GM19467 (cell line): ENCODE measurements at regions not wholly inside any gene's neighbourhood (a gene's known extent, or its start where the extent isn't known, plus 50 kb on each side); places are given as distances from the start of the nearest gene placed in this dataset.

Experiments
- ATAC-seq: cut with Tn5 transposase; IDR thresholded peaks from one replicate; pipeline ENCODE4 v1.9.1; 2021; ENCODE audit warnings: mild to moderate bottlenecking, moderate library complexity; ENCODE audit not compliant: unreplicated experiment

- no peak for ATAC-seq
Observed at GRCh38 chr9:13665418-13666066, 386.1 kb upstream of the MPDZ start.

GRCh38 chr9:13661014-13661413 is 381.5 kb upstream of the MPDZ start:
- no peak for ATAC-seq

- no peak for ATAC-seq
Observed at GRCh38 chr9:13651969-13652663, 372.6 kb upstream of the MPDZ start.

- no peak for ATAC-seq
Observed at GRCh38 chr9:13651526-13651925, 372.0 kb upstream of the MPDZ start.

GRCh38 chr9:13648676-13649075 is 369.2 kb upstream of the MPDZ start:
- no peak for ATAC-seq

- no peak for ATAC-seq
Observed at GRCh38 chr9:13648068-13648467, 368.6 kb upstream of the MPDZ start.

- no peak for ATAC-seq
Observed at GRCh38 chr9:13646500-13647021, 367.1 kb upstream of the MPDZ start.

- ATAC-seq: no peak
Observed at GRCh38 chr9:13645557-13645956, 366.1 kb upstream of the MPDZ start.

- no peak for ATAC-seq
Observed at GRCh38 chr9:13644675-13645074, 365.2 kb upstream of the MPDZ start.

GRCh38 chr9:13642646-13643045 is 363.2 kb upstream of the MPDZ start:
- ATAC-seq: no peak

GRCh38 chr9:13629067-13629466 is 349.6 kb upstream of the MPDZ start:
- ATAC-seq: no peak

- no peak for ATAC-seq
Observed at GRCh38 chr9:13628526-13628925, 349.0 kb upstream of the MPDZ start.

GRCh38 chr9:13627502-13627901 is 348.0 kb upstream of the MPDZ start:
- ATAC-seq: no peak

- ATAC-seq: no peak
Observed at GRCh38 chr9:13627071-13627470, 347.6 kb upstream of the MPDZ start.

GRCh38 chr9:13626601-13627000 is 347.1 kb upstream of the MPDZ start:
- ATAC-seq: no peak

GRCh38 chr9:13621872-13622564 is 342.5 kb upstream of the MPDZ start:
- no peak for ATAC-seq

GRCh38 chr9:13616491-13617035 is 337.1 kb upstream of the MPDZ start:
- no peak for ATAC-seq

- ATAC-seq: no peak
Observed at GRCh38 chr9:13615660-13616490, 336.4 kb upstream of the MPDZ start.

- ATAC-seq: no peak
Observed at GRCh38 chr9:13614060-13614459, 334.6 kb upstream of the MPDZ start.

- ATAC-seq: no peak
Observed at GRCh38 chr9:13613296-13613695, 333.8 kb upstream of the MPDZ start.

GRCh38 chr9:13608451-13608850 is 329.0 kb upstream of the MPDZ start:
- no peak for ATAC-seq
